Suprapubic skin (tissue), 4 donors: ENCODE measurements at regions not wholly inside any gene's neighbourhood (a gene's known extent, or its start where the extent isn't known, plus 50 kb on each side); places are given as distances from the start of the nearest gene placed in this dataset.

Source experiments
- CTCF ChIP-seq, 2 donors: fragments of 200-600 bp in 1 of 2; fragments of 450-650 bp in 1 of 2; sonication (generic) in 1 of 2; IDR thresholded peaks; one replicate each; pipeline ENCODE4 v1.5.1; 2016 to 2019; ENCODE audit warnings: antibody characterized with exemption in 2 of 2, mild to moderate bottlenecking in 1 of 2, moderate library complexity in 1 of 2
- POLR2A ChIP-seq, 2 donors: fragments of 450-650 bp; IDR thresholded peaks; one replicate each; pipeline ENCODE4 v1.6.1; 2017; ENCODE audit warnings: antibody characterized with exemption in 2 of 2, mild to moderate bottlenecking in 2 of 2, moderate library complexity in 2 of 2
- POLR2AphosphoS5 ChIP-seq, 3 donors: sonication (generic); formaldehyde crosslinking; IDR thresholded peaks; one replicate each; pipeline ENCODE4 v1.6.1; 2017; ENCODE audit warnings: antibody characterized with exemption in 3 of 3

DNA sequence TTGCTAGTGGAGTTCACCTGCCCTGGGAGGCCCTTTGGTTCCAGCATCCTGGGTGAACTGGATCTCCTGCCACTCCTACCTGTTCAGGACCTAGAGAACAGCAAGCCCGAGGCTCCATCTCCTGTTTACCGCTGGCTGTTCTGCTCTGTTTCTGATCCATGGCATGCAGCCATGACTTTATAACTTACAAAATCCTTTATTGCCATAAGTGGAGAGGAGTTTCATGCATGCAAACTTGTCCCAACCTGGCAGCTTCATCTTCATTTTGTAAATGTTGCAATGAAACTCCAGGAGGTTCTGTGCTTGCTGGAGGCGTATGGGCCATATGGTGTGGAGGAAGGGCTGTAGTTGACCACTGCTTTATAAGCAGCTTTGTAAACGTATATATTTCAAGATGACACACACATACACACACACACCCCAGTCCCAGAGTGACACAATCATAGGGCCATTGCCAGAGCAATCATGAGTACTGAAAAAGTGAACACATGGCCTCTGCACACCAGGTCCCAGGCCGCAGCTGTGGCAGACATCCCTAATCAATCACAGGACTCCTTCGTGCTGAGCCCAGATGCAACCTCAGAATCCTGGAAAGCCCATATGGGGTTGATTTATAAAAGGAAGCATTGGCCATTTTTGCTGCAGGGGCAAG is 69.0 kb downstream of the UBIAD1 start:
- TF ChIP-seq CTCF (IDR thresholded peaks at IDR 0.05): no peak
- TF ChIP-seq POLR2AphosphoS5 (IDR thresholded peaks at IDR 0.05): no peak
- TF ChIP-seq POLR2A (IDR thresholded peaks at IDR 0.05): no peak
